ENCODE measurements at regions not wholly inside any gene's neighbourhood (a gene's known extent, or its start where the extent isn't known, plus 50 kb on each side); places are given as distances from the start of the nearest gene placed in this dataset.

DNA sequence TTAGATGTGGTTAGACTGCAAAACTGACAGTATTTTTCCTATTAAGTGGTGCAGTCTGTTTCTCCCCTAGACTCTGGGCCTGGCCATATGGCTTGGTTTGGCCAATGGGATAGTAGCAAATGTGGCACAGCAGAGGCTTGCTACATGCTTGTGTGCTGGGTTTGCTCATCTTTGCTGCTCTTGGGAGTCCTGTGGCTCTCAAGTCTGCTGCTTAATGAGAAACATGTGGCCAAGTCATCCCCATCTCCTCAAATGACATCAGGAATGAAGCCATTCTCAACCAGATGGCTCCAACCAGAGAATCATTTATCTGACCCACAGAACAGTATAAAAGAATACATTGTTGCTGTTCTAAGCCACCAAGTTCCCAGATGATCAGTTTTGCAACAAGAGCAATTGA lies 57.1 kb upstream of the PAX3 start:
- TF ChIP-seq, protein P1, sequence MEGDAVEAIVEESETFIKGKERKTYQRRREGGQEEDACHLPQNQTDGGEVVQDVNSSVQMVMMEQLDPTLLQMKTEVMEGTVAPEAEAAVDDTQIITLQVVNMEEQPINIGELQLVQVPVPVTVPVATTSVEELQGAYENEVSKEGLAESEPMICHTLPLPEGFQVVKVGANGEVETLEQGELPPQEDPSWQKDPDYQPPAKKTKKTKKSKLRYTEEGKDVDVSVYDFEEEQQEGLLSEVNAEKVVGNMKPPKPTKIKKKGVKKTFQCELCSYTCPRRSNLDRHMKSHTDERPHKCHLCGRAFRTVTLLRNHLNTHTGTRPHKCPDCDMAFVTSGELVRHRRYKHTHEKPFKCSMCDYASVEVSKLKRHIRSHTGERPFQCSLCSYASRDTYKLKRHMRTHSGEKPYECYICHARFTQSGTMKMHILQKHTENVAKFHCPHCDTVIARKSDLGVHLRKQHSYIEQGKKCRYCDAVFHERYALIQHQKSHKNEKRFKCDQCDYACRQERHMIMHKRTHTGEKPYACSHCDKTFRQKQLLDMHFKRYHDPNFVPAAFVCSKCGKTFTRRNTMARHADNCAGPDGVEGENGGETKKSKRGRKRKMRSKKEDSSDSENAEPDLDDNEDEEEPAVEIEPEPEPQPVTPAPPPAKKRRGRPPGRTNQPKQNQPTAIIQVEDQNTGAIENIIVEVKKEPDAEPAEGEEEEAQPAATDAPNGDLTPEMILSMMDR (conservative IDR thresholded peaks at IDR 0.05; ENCODE audit: low read length), result no peak
- no peak for TF ChIP-seq EZH2phosphoT487 (IDR thresholded peaks at IDR 0.05; ENCODE audit: borderline replicate concordance)

Data from Loucy (cell line).